ENCODE measurements at regions not wholly inside any gene's neighbourhood (a gene's known extent, or its start where the extent isn't known, plus 50 kb on each side); places are given as distances from the start of the nearest gene placed in this dataset.

- TF ChIP-seq POLR2AphosphoS5 (IDR thresholded peaks at IDR 0.05; ENCODE audit: low read depth) = no peak
- no peak for TF ChIP-seq REST (IDR thresholded peaks at IDR 0.05; ENCODE audit: unreplicated experiment)
- TF ChIP-seq EZH2phosphoT487 (IDR thresholded peaks at IDR 0.05; ENCODE audit: unreplicated experiment) = no peak
- TF ChIP-seq CTCF (conservative IDR thresholded peaks at IDR 0.05; ENCODE audit: low read depth in 2 of 2) = no peak
- TF ChIP-seq CREB1 (CRISPR knock-in tag; IDR thresholded peaks at IDR 0.05; ENCODE audit: low read depth) = no peak
- TF ChIP-seq ZNF331 (CRISPR knock-in tag; IDR thresholded peaks at IDR 0.05; ENCODE audit: low read depth) = no peak
- no peak for TF ChIP-seq EZH2 (IDR thresholded peaks at IDR 0.05; ENCODE audit: low read depth, unreplicated experiment)
- TF ChIP-seq STAT1 (IDR thresholded peaks at IDR 0.05; ENCODE audit: unreplicated experiment) = no peak
Observed at GRCh38 chr1:170230323-170230722, 84.6 kb downstream of the NTMT2 start (continued).

GRCh38 chr1:170231662-170232061 lies 85.9 kb downstream of the NTMT2 start:
- H2AFZ ChIP-seq = no peak overlapping the region
- H3K79me2 ChIP-seq (replicated peaks; ENCODE audit: insufficient read depth) = no peaks in the 10 kb centered on the region
- no peaks in the 10 kb centered on the region for H3K27me3 ChIP-seq (ENCODE audit: insufficient read depth)
- no peaks in the 10 kb centered on the region for H3K4me1 Mint-ChIP-seq
- no peaks in the 10 kb centered on the region for H4K20me1 ChIP-seq (replicated peaks; ENCODE audit: insufficient read depth)
- no peak overlapping the region for H3K27ac ChIP-seq (ENCODE audit: low read depth)
- no peaks in the 10 kb centered on the region for H3K9me3 Mint-ChIP-seq
- no peaks in the 10 kb centered on the region for H3K9me2 ChIP-seq (ENCODE audit: insufficient read depth)
- no peak overlapping the region for H3K4me3 ChIP-seq
- H3K27me3 Mint-ChIP-seq (ENCODE audit: insufficient read depth, low read depth, poor library complexity) = no peaks in the 10 kb centered on the region
- H3K36me3 ChIP-seq (ENCODE audit: insufficient read depth) = no peaks in the 10 kb centered on the region
- no peaks in the 10 kb centered on the region for H3K36me3 Mint-ChIP-seq (ENCODE audit: low read depth)
- no peaks in the 10 kb centered on the region for H3F3A ChIP-seq (replicated peaks; ENCODE audit: low read depth)
- no peak overlapping the region for H3K4me3 Mint-ChIP-seq
- no peak for ATAC-seq
- H3K27ac Mint-ChIP-seq = no peak overlapping the region
- no peaks in the 10 kb centered on the region for H3K4me1 ChIP-seq (ENCODE audit: insufficient read depth)
- no peak for DNase-seq (ENCODE audit: low spot score)
- H3K4me2 ChIP-seq = no peak overlapping the region
- TF ChIP-seq REST (IDR thresholded peaks at IDR 0.05; ENCODE audit: unreplicated experiment) (no peak), EZH2 (IDR thresholded peaks at IDR 0.05; ENCODE audit: low read depth, unreplicated experiment) (no peak), CREB1 (CRISPR knock-in tag; IDR thresholded peaks at IDR 0.05; ENCODE audit: low read depth) (no peak), CTCF (conservative IDR thresholded peaks at IDR 0.05; ENCODE audit: low read depth in 2 of 2) (no peak), POLR2AphosphoS5 (IDR thresholded peaks at IDR 0.05; ENCODE audit: low read depth) (no peak)
